ENCODE measurements at regions not wholly inside any gene's neighbourhood (a gene's known extent, or its start where the extent isn't known, plus 50 kb on each side); places are given as distances from the start of the nearest gene placed in this dataset.

- Histone ChIP-seq H4K20me1 (replicated peaks; ENCODE audit: insufficient read depth) (no peaks in the 10 kb centered on the region), H3K4me3 (no peak overlapping the region), H3K9me2 (ENCODE audit: insufficient read depth) (peaks cover 12% of the 10 kb centered on the region; the same call in 1 of the 2 replicates), H3K36me3 (ENCODE audit: insufficient read depth) (no peaks in the 10 kb centered on the region), H2AFZ (peak overlapping the region; percentile 38; the same call in 1 of the 2 replicates), H3K4me2 (no peak overlapping the region), H3K4me1 (ENCODE audit: insufficient read depth) (peaks cover 15% of the 10 kb centered on the region), H3F3A (replicated peaks; ENCODE audit: low read depth) (no peaks in the 10 kb centered on the region), H3K27ac (ENCODE audit: low read depth) (no peak overlapping the region), H3K27me3 (ENCODE audit: insufficient read depth) (no peaks in the 10 kb centered on the region), H3K79me2 (replicated peaks; ENCODE audit: insufficient read depth) (no peaks in the 10 kb centered on the region)
- peaks cover 2% of the 10 kb centered on the region for H3K27me3 Mint-ChIP-seq (ENCODE audit: insufficient read depth, low read depth, poor library complexity)
- DNase-seq (ENCODE audit: low spot score) (no peak), ATAC-seq (no peak)
- TF ChIP-seq ZNF114 (CRISPR knock-in tag; IDR thresholded peaks at IDR 0.05) = no peak
- TF ChIP-seq EZH2 (IDR thresholded peaks at IDR 0.05; ENCODE audit: low read depth, unreplicated experiment) = no peak
- TF ChIP-seq, protein P1, sequence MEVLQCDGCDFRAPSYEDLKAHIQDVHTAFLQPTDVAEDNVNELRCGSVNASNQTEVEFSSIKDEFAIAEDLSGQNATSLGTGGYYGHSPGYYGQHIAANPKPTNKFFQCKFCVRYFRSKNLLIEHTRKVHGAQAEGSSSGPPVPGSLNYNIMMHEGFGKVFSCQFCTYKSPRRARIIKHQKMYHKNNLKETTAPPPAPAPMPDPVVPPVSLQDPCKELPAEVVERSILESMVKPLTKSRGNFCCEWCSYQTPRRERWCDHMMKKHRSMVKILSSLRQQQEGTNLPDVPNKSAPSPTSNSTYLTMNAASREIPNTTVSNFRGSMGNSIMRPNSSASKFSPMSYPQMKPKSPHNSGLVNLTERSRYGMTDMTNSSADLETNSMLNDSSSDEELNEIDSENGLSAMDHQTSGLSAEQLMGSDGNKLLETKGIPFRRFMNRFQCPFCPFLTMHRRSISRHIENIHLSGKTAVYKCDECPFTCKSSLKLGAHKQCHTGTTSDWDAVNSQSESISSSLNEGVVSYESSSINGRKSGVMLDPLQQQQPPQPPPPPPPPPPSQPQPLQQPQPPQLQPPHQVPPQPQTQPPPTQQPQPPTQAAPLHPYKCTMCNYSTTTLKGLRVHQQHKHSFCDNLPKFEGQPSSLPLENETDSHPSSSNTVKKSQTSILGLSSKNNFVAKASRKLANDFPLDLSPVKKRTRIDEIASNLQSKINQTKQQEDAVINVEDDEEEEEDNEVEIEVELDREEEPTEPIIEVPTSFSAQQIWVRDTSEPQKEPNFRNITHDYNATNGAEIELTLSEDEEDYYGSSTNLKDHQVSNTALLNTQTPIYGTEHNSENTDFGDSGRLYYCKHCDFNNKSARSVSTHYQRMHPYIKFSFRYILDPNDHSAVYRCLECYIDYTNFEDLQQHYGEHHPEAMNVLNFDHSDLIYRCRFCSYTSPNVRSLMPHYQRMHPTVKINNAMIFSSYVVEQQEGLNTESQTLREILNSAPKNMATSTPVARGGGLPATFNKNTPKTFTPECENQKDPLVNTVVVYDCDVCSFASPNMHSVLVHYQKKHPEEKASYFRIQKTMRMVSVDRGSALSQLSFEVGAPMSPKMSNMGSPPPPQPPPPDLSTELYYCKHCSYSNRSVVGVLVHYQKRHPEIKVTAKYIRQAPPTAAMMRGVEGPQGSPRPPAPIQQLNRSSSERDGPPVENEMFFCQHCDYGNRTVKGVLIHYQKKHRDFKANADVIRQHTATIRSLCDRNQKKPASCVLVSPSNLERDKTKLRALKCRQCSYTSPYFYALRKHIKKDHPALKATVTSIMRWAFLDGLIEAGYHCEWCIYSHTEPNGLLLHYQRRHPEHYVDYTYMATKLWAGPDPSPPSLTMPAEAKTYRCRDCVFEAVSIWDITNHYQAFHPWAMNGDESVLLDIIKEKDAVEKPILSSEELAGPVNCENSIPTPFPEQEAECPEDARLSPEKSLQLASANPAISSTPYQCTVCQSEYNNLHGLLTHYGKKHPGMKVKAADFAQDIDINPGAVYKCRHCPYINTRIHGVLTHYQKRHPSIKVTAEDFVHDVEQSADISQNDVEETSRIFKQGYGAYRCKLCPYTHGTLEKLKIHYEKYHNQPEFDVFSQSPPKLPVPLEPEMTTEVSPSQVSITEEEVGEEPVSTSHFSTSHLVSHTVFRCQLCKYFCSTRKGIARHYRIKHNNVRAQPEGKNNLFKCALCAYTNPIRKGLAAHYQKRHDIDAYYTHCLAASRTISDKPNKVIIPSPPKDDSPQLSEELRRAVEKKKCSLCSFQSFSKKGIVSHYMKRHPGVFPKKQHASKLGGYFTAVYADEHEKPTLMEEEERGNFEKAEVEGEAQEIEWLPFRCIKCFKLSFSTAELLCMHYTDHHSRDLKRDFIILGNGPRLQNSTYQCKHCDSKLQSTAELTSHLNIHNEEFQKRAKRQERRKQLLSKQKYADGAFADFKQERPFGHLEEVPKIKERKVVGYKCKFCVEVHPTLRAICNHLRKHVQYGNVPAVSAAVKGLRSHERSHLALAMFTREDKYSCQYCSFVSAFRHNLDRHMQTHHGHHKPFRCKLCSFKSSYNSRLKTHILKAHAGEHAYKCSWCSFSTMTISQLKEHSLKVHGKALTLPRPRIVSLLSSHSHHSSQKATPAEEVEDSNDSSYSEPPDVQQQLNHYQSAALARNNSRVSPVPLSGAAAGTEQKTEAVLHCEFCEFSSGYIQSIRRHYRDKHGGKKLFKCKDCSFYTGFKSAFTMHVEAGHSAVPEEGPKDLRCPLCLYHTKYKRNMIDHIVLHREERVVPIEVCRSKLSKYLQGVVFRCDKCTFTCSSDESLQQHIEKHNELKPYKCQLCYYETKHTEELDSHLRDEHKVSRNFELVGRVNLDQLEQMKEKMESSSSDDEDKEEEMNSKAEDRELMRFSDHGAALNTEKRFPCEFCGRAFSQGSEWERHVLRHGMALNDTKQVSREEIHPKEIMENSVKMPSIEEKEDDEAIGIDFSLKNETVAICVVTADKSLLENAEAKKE (CRISPR knock-in tag; IDR thresholded peaks at IDR 0.05) = no peak
- TF ChIP-seq, protein P2, sequence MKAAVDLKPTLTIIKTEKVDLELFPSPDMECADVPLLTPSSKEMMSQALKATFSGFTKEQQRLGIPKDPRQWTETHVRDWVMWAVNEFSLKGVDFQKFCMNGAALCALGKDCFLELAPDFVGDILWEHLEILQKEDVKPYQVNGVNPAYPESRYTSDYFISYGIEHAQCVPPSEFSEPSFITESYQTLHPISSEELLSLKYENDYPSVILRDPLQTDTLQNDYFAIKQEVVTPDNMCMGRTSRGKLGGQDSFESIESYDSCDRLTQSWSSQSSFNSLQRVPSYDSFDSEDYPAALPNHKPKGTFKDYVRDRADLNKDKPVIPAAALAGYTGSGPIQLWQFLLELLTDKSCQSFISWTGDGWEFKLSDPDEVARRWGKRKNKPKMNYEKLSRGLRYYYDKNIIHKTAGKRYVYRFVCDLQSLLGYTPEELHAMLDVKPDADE (IDR thresholded peaks at IDR 0.05) = no peak
- TF ChIP-seq JUNB (IDR thresholded peaks at IDR 0.05; ENCODE audit: unreplicated experiment) = no peak
- TF ChIP-seq EZH2phosphoT487 (IDR thresholded peaks at IDR 0.05; ENCODE audit: unreplicated experiment) = no peak
- TF ChIP-seq, protein P3, sequence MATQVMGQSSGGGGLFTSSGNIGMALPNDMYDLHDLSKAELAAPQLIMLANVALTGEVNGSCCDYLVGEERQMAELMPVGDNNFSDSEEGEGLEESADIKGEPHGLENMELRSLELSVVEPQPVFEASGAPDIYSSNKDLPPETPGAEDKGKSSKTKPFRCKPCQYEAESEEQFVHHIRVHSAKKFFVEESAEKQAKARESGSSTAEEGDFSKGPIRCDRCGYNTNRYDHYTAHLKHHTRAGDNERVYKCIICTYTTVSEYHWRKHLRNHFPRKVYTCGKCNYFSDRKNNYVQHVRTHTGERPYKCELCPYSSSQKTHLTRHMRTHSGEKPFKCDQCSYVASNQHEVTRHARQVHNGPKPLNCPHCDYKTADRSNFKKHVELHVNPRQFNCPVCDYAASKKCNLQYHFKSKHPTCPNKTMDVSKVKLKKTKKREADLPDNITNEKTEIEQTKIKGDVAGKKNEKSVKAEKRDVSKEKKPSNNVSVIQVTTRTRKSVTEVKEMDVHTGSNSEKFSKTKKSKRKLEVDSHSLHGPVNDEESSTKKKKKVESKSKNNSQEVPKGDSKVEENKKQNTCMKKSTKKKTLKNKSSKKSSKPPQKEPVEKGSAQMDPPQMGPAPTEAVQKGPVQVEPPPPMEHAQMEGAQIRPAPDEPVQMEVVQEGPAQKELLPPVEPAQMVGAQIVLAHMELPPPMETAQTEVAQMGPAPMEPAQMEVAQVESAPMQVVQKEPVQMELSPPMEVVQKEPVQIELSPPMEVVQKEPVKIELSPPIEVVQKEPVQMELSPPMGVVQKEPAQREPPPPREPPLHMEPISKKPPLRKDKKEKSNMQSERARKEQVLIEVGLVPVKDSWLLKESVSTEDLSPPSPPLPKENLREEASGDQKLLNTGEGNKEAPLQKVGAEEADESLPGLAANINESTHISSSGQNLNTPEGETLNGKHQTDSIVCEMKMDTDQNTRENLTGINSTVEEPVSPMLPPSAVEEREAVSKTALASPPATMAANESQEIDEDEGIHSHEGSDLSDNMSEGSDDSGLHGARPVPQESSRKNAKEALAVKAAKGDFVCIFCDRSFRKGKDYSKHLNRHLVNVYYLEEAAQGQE (IDR thresholded peaks at IDR 0.05; ENCODE audit: unreplicated experiment) = no peak
- no peak for TF ChIP-seq POLR2AphosphoS5 (IDR thresholded peaks at IDR 0.05; ENCODE audit: low read depth)
- no peak for TF ChIP-seq STAT1 (IDR thresholded peaks at IDR 0.05; ENCODE audit: unreplicated experiment)
- TF ChIP-seq CREB1 (CRISPR knock-in tag; IDR thresholded peaks at IDR 0.05; ENCODE audit: low read depth) = no peak
- H3K4me3 Mint-ChIP-seq = no peak overlapping the region
- no peak overlapping the region for H3K27ac Mint-ChIP-seq
- H3K4me1 Mint-ChIP-seq = peaks cover 16% of the 10 kb centered on the region
- no peaks in the 10 kb centered on the region; the same call in 2 of the 3 replicates for H3K9me3 Mint-ChIP-seq
- no peaks in the 10 kb centered on the region for H3K36me3 Mint-ChIP-seq (ENCODE audit: low read depth)
Observed at GRCh38 chr6:3660473-3660872, 91.0 kb downstream of the PXDC1 start.
